Astrocyte of the spinal cord (primary cell): ENCODE measurements at regions not wholly inside any gene's neighbourhood (a gene's known extent, or its start where the extent isn't known, plus 50 kb on each side); places are given as distances from the start of the nearest gene placed in this dataset.
"Not testable (repeated sequence)": the region's sequence is repeated elsewhere in the genome, so short reads cannot be mapped to it uniquely, and the experiment has no call there.

Experiments
- DNase-seq: peaks from one replicate; pipeline ENCODE4 v3.0.0; 2011; ENCODE audit warnings: low read depth, low spot score
- H3K4me3 ChIP-seq: 2 replicates; pipeline ENCODE4 v1.5.1; 2011; ENCODE audit warnings: low read depth, mild to moderate bottlenecking, low read length, moderate library complexity
- CTCF ChIP-seq: IDR thresholded peaks from 2 replicates; pipeline ENCODE4 v1.5.1; 2012; ENCODE audit warnings: low read depth, mild to moderate bottlenecking, low read length, inconsistent platforms
- in situ Hi-C: cut with HindIII; loops from 2 replicates; pipeline ENCODE4 v1.10.0; 2017; ENCODE audit warnings: low sequenced_read_pairs

- in situ Hi-C loops, result no loop called here
- no peak for TF ChIP-seq CTCF
Observed at GRCh38 chr7:9698375-9698774, 1265.0 kb downstream of the NXPH1 start.

DNA sequence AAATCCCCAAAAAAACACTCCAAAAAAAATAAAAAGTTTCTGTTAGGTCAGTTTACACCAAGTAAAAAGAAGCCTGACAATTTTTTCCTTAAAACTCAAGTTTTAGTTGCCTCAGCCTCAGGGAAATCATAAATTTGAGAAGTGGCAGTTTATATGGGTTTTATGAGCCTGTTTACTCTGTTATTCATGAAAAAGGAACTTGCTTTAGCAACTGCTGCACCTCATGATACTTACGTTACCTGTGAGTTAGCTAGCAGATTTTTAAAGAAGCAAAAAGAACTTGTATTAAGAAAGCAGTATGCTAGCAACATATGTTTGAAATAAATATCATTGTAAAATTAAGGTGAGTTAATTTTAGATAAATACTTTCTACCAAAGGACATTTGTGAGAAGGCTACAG lies 1264.5 kb upstream of the PHF14 start:
- DNase-seq, result no peak
- in situ Hi-C loops, result no loop called here
- TF ChIP-seq CTCF, result no peak
- no peak overlapping the region for H3K4me3 ChIP-seq

More at GRCh38 chr7:9698375-9698774, 1265.0 kb downstream of the NXPH1 start:
- H3K4me3 ChIP-seq, result no peak overlapping the region
- DNase-seq, result no peak

DNA sequence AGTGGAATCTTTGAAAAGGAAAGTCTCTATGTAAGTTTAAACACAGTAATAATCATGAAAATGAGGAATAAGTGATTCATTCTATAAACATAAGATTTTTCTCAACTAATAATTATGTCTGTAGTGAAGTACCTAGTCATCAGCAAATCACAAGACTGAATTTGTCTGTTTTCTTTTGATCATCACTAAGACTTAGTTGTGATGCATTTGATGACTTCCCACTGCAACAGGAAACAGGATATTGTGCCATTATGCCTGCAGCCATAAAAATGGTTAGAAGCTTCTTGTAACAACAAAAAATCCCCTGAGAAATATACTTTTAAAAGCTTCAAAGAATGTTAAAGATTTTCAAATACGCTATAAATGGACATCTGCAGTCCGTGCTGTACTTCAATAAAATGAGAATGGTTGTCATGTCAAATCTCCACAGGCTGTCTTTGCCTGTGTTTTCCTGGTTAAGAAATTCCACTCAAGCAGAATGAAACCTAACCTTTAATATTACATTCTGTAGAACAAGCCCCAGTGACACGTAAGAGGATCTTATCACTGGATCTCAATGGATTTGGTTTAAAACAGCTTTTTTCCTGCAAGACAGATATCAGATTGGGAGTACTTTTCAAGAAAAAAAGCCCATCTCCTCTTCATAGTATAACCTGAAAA lies 1262.3 kb upstream of the PHF14 start:
- in situ Hi-C loops, result no loop called here
- DNase-seq, result no peak
- no peak for TF ChIP-seq CTCF
- H3K4me3 ChIP-seq, result no peak overlapping the region

DNA sequence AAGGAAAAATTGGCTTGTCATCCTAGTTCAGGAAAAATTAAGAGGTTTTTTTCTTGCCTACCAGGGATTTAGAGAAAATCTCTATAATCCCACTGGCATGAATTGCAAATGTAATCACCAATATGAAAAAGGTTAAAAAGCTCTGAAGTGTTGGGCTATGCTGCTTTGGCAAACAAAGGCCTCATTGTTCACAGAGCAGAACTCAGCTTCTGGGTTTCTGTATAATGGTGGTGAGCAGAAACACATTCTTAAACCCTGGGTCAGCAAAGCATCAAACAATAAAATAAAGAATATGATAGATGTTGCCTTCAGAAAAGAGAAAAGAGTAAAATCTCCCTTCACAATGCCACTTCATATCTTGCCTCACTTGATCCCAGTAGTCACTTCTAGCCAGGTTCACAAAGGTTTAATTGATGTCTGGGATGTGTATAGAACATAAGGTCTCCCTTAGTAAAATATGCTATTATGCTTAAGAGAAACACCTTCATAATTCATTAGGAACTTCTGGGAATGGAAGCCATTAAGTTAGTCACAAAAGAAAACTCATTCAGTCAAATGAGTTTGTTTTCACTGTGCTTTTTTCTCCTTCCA lies 1255.5 kb upstream of the PHF14 start:
- TF ChIP-seq CTCF, result no peak
- peak; percentile 9 for DNase-seq
- in situ Hi-C loops, result no loop called here
- no peak overlapping the region for H3K4me3 ChIP-seq

DNA sequence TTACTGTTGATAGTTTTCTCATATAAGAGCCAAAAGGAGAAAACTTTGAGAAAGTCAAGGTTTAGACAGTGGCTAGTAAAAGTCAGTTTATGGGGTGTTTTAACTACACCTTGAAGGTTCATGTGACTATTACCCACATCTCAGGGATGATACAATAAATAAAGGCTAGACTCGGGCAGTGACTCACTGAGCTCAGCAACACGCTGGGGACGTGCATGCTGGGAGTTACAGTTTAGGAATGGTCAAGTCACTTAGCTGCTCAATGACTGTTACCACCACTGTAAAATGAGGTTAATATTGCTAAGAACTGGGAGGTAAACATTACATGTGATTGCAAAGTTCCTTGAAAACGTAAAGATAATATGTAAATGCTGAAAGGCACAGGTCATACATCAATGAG lies 1254.4 kb upstream of the PHF14 start:
- DNase-seq, result peak; percentile 5
- in situ Hi-C loops, result no loop called here
- no peak overlapping the region for H3K4me3 ChIP-seq
- no peak for TF ChIP-seq CTCF

DNA sequence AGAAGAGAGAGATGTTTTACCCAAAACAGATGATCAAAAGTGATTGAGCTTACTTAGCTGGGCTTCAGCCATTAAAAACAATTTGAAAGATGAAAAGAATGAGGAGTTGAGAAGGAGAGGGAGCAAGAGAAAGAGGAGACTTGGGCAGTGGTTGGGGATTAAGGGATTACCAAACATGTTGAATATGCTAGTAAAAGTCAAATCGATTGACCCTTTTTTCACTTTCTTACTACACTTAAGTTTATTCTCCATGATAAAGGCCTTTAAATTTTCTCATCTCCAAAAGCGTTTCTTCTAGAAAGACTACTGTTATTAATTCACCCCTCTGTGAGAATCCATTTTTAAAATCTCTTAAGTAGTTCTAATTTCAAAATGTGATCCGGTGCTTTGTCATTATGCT lies 1254.0 kb upstream of the PHF14 start:
- no peak for DNase-seq
- in situ Hi-C loops, result no loop called here
- H3K4me3 ChIP-seq, result no peak overlapping the region
- TF ChIP-seq CTCF, result no peak

DNA sequence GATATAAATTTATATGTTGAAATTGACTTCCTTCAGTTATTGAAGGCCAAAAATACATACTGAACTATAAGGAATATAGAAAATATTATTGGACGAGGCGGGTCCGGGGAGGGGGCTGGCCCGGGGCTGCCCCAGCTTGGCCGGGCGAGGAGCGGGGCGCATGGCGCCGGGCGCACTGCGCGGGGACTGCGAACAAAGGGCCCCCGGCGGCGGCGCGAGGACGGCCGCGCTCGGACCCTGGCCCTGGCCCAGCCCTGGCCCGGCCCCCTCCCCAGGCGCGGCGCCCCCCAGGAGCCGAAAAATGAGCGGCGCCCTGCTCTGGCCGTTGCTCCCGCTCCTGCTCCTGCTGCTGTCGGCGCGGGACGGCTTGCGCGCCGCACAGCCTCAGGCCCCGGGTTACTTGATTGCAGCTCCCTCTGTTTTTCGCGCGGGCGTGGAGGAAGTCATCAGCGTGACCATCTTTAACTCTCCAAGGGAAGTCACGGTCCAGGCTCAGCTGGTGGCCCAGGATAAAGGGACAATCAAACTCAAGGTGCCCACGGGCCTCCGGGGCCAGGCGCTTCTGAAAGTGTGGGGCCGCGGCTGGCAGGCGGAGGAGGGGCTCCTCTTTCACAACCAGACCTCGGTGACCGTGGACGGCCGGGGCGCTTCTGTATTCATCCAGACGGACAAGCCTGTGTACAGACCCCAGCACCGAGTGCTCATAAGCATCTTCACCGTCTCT lies 1247.6 kb upstream of the PHF14 start:
- DNase-seq, in situ Hi-C loops, H3K4me3 ChIP-seq: not testable (repeated sequence)

GRCh38 chr7:9726811-9727210 lies 1246.9 kb upstream of the PHF14 start:
- DNase-seq, result not testable (repeated sequence)

GRCh38 chr7:9727467-9727869 lies 1246.2 kb upstream of the PHF14 start:
- DNase-seq, in situ Hi-C loops, H3K4me3 ChIP-seq: not testable (repeated sequence)

More at GRCh38 chr7:9726811-9727210, 1246.9 kb upstream of the PHF14 start:
- in situ Hi-C loops, H3K4me3 ChIP-seq: not testable (repeated sequence)

GRCh38 chr7:9728014-9728657 lies 1245.5 kb upstream of the PHF14 start:
- in situ Hi-C loops, DNase-seq, H3K4me3 ChIP-seq: not testable (repeated sequence)
